Left forelimb (tissue), 1 donor: ENCODE measurements at regions not wholly inside any gene's neighbourhood (a gene's known extent, or its start where the extent isn't known, plus 50 kb on each side); places are given as distances from the start of the nearest gene placed in this dataset.

ENCODE experiments used
- DNase-seq: peaks from one replicate; pipeline ENCODE4 v3.0.0-alpha.2; 2018; ENCODE audit warnings: low spot score

DNA sequence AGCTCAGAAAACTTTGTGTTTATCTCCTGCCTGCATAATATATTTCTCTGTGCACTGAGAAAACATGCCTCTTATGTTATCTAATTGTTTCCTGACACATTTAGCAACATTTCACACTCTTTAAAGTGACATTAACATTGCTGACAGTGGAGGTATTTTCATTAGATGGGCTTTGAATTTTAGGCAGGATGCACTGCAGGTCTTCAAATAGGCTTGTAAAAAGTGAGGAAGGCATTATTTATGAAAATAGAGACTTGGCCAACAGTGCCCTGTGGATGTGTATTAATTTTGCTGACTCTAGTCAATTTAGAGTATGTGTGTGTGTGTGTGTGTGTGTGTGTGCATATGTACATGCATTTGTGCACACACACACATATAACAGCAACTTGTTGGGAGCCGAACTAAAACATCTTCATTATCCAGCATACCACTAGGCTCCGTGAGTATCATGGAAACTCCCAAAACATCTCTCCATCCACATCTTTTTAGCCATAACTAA, 429.5 kb upstream of the WWC1 start:
- no peak for DNase-seq

DNA sequence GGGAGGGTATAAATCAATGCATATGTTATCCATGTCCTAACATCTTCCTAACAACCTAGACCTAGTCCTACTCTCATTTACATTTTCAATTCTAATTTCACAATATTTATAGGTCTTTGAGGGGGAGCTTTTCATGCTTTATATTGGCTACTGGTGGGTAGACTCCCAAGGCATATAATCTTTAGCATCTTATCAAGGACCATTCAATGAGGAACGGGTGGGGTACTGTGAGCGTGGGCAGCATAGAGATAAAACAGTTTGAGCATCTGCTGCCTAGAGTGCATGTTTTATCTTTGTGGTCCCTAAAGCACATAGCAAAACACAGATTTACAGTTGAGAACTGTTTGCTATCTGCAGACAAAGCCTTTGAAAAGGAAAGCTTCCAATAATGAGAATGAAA, 427.6 kb upstream of the WWC1 start:
- no peak for DNase-seq

DNA sequence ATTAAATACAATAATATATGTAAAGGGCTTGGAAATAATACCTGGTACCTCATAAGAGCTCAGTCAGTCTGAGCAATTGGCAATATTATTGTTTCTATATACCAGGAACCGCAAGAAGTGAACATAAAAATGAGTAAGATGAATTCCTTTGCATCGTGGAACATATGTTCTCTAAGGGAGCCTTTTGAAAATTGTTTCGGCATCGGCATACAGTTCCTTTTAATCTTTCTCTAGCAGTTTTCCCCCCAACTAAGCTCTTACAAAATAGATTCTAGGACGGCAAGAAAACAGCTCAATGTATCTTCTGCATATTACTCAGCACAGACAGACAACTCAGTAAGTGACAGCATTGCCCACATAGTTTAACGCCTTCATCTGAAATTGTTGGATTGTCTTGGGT, 426.6 kb upstream of the WWC1 start:
- no peak for DNase-seq

DNA sequence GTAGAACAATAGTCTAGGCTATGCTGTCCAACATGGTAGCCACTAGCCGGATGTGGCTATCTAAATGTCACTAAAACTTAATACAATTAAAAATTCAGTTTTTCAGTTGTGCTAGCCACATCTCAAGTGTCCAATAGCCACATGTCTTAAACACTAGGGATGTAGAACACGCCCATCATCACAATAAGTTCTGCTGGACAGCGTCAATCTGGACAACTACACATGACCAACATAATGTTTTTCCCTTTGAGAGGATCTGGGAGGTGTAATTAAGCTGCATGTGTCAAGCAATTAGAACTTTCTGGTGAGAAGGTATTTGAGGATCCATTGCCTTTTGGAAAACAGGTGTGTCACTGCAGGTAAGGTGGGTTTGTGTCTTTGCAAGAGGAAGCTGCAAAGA, 424.6 kb upstream of the WWC1 start:
- no peak for DNase-seq

DNA sequence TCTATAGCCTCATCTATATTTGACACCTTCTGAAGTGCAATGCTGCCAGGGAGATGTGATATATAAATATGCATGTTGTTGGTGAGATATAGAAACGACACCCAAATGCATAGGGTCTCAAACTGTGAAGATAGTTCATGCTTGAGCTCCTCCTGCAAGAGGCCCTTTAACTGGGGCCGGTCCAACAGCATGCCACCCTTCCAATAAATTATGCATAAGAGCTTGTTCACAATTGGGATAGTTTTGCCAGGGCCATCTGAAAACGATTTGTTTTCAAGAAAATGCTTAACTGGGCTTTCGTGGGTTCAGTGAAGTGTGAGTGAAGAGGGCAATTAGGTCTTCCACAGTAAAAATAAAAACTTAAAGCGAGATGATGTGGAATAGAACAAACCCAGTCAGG, 424.2 kb upstream of the WWC1 start:
- DNase-seq, result no peak

DNA sequence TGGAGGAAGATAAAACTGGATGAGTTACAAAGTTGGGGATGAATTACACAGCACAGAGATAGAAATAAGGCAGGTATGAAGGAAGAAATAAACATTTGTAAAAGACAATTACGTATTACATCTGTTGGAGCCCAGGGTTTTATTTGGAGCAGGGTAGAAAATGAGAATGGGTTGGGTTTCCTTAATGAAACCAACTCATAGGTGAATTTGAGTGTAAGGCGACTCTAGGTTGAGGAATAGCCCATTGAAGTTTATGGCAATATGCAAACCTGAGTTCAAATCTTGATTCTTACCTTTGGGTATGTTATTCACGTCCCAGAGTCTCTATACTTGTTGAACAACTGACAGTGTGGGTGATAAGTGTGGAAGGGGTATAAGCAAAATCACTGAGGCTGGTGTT, 422.3 kb upstream of the WWC1 start:
- no peak for DNase-seq

DNA sequence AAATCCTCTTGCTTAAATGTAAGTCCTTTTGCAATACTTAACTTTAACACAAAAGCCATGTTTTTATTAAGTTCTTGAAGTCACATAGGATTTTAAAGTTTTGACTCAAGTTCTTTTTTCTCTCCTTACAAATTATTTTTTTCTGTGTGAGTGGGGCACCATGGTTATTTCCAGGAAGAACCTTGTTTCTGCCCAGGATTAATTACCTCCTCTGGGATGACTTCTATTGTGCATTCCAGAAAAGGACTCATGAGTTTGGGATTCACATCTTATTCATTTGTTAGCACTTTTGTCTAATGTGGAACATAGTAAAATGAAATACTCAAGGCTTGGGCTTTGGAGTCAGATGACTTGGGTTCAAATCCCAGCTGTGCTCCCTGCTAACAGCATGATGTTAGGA, 421.4 kb upstream of the WWC1 start:
- no peak for DNase-seq

DNA sequence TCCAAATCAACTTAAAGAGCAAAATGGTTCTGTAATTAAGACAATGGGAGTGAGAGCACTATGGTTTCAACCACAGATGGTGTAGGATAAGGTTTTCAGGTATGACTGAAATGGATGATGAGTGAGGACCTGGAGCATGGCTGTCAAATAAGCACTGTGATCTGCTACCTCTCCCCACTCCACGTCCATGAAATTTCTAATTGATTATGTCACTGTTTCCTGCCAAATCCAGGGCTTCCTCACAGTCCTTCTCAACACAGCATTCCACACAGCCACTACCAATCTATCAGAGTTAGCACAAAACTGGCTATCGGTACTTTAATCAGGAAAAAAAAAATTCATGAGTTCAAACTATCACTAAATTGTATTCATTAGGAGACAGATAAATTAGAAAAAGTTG, 420.4 kb upstream of the WWC1 start:
- no peak for DNase-seq

DNA sequence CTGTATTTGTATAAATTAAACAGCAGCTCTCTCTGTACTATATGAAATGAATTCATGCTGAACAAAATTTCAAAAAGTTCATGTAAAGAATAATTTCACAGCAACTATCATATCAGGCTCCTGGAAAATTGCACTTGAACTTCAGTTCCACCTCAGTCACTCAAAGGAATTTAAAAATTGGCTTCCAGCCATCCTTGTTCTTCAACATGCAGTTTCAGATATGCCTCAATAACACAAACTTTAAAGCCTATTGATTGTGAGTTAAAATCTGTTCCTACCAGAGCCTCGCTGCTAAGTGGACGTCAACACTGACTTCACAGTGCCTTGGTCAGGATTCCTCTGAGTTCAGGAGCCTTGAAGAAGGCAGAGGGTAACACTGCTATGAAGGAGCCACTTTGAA, 418.7 kb upstream of the WWC1 start:
- no peak for DNase-seq

DNA sequence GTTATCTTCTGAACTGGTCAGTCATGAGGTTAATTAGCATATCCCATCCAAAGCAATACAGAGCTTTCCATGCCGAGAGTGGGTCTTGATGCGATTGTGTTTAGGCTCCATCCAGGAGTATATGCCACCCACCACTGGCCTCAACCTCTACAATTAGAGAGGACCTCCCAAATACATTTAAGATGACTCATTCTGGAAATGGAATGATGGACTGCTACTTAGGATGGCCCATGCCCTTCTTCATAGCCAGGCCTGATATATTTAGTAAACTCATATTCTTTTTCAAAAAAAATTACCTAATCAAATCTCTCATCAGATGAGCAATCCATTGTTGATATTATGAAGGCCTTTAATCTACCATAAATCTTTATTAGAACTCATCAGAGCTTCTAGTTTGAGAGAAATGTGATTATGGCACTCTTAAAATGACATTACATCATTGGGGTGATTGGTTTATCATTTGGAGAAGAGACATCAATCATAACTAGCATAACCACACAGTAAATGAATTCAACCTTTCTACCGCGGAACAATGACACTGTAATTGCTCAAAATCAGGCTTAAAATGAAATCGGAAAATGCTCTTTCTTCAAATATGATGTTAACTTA, 414.2 kb upstream of the WWC1 start:
- DNase-seq, result no peak

DNA sequence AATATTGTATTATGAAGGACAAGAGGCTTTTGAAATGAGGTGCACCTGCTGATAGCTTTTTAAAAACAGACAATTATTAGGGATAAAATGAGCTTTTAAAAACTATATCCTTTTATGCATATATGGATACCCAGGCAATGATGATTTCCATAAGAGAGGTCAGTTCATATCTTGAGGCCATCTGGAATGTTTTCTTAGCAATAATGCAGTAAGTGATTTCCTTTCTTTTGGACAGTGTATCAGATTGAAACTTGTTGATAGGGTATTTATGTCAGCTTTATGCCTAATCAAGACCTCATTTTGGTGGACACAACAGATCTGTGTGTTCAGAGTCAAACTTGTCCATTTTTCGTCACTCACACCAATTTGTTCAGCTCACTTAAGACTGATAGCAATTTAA, 413.5 kb upstream of the WWC1 start:
- DNase-seq, result no peak

DNA sequence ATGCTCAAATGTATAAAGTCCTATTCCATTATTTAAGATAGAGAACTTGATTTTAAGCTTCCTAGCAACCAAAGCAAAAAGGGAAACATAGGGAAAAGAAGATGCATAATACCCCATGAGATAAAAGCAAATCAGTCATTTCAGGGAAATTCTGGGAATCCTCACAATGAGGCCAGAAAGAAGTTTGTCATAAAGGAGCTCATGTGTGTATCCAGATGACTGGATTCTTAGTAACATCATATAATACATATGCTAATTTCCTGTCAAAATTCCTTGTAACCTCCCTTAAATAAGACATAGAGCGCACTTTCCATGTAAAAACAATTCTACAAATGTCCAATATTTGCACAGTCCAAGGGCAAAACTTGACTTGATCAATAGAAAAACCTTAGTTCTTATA, 411.0 kb upstream of the WWC1 start:
- no peak for DNase-seq

DNA sequence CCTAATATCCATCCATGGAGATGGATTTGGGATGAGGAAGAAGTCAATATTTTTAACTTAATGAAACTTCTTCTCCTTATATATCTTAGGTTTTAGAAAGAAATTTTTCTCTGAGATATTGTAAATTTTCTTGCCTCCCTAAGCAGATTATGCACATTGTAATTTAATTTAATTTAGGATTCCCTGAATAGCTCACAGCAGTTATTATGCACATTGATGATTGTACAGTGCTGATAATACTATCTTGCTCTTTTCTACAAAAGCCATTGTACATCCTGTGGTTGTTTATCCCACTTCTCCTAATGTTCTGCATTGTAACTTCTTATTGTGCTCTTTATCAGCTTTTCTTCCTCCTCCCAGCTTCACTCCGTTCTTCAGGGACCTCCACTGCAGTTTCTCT, 410.4 kb upstream of the WWC1 start:
- DNase-seq, result no peak

DNA sequence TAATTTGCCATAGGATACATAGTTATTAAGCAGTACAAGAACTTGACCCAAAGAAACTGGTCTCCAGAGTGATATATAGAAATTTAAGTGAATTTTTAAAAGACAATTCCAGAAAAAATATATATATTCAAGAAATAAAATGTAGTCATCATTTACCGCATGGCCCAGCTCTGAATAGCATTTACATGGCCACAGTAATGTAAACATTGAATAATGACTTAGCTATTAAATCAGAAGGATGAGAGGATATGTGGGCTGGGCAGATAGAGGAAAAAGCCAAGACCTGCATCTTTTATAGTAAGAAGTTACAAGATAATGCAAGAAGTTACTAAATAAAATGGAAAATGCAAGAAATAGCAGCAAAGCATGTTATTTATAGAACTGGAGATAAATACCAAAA, 405.2 kb upstream of the WWC1 start:
- DNase-seq, result no peak

DNA sequence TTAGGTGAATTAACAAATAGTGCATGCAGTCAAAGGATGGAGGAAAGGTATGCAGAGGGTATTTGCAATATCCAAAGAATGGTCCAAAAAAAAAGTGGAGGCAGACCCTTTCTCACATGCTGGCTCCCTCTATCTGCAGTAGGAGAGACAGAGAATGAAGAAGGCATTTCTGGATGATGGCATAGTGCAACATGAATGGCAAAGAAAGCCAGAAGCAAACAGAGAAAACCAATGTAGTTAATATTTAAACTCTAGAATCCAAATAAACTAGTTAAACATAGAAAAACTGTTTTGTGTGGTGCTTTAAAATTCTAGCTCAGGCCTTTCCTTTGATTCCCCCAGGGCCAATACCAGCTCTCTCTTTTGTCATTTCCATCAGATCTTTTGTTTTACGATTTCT, 403.1 kb upstream of the WWC1 start:
- no peak for DNase-seq

DNA sequence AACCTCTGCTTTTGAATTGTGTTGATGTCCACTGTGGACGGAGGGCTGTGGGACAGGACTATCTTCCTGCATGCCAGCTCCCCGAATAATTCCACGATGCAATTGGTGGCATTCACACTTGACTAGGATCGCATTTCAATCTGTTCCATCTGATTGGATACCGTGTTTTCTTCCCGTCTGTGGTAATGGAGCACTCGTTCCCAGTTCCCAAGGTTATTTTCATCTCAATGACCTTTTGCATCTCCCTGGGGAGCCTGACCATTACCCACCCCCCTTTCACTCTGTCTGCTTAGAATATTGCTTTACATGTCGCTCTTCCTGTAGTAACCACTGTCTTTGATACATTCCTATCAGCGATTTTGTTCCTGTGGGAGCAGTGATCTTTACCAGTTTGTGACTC, 402.2 kb upstream of the WWC1 start:
- no peak for DNase-seq

DNA sequence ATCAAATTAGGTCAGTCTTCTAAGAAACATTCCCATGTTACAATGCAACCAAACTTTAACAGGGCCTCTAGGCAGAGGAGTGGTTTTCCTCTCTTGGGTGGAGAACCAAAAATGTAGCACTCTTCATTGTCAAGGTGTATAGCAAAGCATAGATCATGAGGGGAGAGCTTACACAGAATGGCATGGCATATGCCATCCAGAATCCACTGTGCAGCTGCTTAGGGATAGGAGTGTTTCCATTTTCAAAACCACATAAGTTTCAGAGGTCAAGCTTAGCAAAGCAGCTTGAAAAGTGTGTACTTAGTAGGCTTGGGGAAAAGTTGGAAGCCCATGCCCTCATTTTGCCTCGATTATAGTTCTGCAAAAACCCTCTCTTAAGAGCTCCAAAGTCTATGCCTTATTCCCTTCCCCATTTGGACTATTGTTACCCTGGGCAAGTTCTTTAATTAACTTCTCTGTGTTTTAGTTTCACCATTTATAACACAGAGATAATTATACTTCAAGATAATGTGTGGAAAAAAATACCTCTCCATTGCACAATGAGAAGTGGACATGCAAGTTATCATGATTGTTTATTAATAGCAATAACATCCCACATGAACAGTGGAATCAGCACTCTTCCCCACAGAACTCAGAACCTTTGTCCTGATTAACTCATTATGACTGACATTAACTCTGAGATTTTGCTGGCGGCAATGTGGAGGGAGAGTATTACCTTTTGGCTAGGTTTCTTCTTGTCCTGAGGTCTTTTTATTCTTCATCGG, 398.9 kb upstream of the WWC1 start:
- no peak for DNase-seq

DNA sequence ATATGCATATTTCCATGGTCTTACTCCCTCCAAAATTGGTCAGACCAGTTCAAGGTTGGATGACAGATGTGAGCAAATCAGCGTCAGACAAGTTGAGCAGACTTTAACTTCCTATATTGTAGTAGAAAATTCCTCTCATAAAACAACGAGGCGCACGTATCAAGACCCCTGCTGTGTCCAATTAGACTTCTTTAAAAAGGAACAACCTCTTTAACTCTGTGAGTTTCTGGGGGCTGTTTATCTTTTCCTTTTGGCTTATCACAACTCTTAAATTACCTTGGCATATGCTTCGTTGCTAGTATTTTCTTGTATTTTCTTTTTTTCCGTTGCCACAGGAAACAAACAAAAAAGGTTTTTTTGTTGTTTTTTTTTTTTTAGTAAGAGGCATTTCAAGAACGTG, 398.2 kb upstream of the WWC1 start:
- no peak for DNase-seq

DNA sequence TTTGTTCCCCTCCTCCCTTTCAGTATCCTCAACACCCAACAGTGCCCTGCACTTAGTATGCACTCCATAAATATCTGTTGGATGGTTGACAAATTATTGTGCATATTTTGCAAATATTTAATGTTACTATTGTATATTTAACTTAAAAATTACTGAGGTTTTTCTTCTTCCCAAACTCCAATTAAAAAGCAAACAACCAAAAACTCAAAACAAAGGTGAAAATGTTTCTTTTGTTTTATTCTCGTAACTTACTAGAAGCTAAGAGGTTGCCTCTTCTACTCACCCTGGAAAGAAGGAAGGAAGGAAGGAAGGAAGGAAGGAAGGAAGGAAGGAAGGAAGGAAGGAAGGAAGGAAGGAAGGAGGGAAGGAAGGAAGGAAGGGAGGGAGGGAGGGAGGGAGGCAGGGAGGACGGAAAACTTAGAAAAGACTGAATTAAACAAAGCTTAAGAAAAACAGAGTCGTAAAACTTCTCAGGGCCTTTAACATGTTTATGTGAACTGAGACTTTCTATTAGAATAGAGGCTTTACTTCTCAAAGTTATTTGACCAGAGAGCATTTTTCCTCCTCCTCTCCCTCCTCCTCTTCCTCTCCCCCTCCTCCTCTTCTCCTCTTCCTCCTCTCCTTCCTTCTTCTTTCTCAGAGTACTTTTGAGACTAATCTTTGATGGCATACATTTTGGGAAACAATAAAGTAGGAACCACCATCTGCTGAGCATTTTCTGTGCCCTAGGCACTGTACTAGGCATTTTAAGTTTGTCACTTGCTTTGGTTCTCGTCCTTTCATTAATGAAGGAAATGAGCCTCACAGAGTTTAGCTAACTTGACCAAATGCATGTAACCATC, 396.6 kb upstream of the WWC1 start:
- DNase-seq, result no peak

DNA sequence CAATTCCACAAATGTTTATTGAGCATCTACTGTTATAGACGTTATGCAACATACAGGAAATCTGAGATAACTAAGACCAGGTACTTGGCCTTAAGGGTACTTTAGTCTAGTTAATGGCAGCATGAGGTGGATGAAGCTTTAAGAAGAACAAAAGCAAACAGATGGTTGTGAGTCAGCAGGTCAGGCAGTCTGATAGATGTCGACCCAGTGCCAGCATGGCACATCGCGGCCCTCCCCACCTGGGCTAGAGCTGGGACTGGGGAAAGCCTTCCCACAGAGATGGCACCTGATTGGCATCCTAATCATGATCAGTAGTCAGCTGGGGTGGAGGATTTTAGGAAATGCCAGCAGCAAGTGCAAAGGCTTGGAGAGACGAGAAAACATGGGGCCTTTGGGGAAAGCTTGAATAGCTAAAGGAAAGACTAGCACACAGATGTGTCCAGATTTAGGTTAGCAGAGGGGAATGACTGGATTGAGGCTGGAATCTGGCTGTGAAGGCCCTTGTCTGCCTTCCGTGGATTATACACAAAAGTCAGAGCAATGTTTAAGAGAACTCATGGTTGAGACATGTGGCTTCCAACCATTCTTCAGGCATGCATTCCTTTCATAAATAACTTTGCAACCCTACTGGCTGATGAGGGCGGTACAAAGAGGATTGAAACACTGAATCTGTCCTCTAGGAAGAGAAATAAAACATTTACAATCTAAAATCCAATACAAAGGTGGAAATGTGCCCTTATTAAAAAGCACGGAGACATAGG, 395.4 kb upstream of the WWC1 start:
- no peak for DNase-seq

DNA sequence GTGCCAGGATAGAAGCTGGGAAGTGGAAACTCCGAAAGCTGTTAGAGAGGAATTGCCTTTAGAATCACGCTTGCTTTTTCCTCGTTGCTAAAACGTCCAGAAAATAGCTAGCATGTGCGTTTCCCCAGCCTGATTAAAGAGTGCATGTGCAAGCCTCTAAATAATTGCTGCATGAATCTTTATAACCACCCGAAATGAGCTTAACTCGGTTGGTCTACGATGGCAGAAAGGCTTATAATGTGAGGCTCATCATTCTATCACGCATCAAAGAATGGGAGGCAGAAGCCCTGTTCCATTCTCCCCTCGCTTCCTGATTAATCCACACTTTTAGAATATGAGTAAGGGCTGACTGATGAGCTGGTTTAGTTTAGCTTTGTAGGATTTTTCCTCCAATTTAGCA, 394.6 kb upstream of the WWC1 start:
- no peak for DNase-seq

DNA sequence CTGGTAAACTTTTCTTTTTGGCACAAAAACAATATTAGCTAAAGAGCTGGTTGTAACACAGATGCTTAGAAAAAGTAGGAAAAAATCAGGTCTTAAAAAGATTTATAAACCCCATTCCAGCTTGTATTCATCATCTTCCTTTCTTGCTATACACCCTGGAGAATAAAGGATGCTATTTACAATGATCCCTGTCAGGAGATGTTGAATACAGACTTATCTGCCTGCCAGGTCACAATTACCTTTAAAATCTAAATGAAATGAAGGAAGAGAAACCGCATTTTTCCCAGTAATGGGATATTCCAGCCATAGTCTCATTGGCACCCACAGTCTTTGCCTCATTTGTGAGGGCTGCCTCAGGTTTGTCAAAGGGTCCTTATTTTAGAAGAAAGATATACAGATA, 394.1 kb upstream of the WWC1 start:
- no peak for DNase-seq
